LNCaP clone FGC (cell line): ENCODE measurements at regions not wholly inside any gene's neighbourhood (a gene's known extent, or its start where the extent isn't known, plus 50 kb on each side); places are given as distances from the start of the nearest gene placed in this dataset.

Experiments used
- DNase-seq: peaks from one replicate; pipeline ENCODE4 v3.0.0-alpha.2; 2011; ENCODE audit warnings: low read depth
- H3K4me3 ChIP-seq: 2 replicates; pipeline ENCODE4 v1.5.1; 2011; ENCODE audit warnings: mild to moderate bottlenecking, low read depth, low read length, control low read depth
- TF ChIP-seq, protein P1 (sequence below): IDR thresholded peaks from 2 replicates; pipeline ENCODE4 v1.5.1; 2012; ENCODE audit warnings: mild to moderate bottlenecking; ENCODE audit not compliant: control insufficient read depth, insufficient read depth; ENCODE audit errors: extremely low read depth

DNA sequence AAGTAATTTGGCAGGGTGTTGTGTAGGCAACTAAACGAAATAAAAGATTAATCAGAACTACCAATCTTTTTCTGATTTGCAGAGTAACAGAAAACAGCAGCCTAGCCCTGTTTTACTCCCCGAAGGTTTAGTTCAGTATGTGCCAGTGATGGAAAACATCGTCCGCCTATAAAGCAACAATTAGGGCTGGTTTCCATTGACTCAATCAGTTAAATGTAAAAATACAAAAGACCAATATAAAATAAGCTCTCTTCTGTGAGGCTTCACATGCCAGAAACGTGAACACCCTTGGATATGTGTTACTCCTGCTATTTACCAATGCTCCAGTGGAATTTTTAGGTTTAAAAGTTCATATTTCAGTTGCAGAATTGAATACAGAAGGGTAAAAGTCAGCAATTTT lies 210.5 kb upstream of the RSPO3 start:
- no peak overlapping the region for H3K4me3 ChIP-seq
- no peak for DNase-seq
- TF ChIP-seq, protein P1, sequence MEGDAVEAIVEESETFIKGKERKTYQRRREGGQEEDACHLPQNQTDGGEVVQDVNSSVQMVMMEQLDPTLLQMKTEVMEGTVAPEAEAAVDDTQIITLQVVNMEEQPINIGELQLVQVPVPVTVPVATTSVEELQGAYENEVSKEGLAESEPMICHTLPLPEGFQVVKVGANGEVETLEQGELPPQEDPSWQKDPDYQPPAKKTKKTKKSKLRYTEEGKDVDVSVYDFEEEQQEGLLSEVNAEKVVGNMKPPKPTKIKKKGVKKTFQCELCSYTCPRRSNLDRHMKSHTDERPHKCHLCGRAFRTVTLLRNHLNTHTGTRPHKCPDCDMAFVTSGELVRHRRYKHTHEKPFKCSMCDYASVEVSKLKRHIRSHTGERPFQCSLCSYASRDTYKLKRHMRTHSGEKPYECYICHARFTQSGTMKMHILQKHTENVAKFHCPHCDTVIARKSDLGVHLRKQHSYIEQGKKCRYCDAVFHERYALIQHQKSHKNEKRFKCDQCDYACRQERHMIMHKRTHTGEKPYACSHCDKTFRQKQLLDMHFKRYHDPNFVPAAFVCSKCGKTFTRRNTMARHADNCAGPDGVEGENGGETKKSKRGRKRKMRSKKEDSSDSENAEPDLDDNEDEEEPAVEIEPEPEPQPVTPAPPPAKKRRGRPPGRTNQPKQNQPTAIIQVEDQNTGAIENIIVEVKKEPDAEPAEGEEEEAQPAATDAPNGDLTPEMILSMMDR: no peak

GRCh38 chr6:126909493-126909892 lies 209.0 kb upstream of the RSPO3 start:
- TF ChIP-seq, protein P1: no peak
- DNase-seq: no peak
- H3K4me3 ChIP-seq: no peak overlapping the region

- TF ChIP-seq, protein P1: no peak
- no peak overlapping the region for H3K4me3 ChIP-seq
- no peak for DNase-seq
Observed at GRCh38 chr6:126913651-126914050, 204.8 kb upstream of the RSPO3 start.

DNA sequence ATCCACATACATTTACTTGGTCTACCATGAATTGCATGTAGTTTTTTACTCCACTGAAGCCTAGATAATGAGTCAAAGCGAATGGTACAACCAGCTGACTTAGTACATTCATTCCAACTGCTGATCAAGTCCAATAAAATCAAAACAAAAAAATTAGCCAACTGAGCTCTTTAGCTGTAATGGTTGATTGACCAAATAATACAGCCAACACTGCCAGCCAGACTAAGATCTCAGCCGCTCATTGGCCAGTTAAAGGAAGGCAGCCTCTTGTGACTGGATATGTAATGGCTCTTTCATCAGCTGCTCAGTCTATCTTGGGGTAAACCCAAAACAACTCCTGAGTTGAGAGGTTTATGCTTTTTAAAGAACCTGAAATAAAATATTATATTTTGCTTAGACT lies 204.3 kb upstream of the RSPO3 start:
- no peak overlapping the region for H3K4me3 ChIP-seq
- TF ChIP-seq, protein P1: no peak
- no peak for DNase-seq

- no peak overlapping the region for H3K4me3 ChIP-seq
- TF ChIP-seq, protein P1: no peak
- DNase-seq: no peak
Observed at GRCh38 chr6:126914801-126915200, 203.7 kb upstream of the RSPO3 start.

DNA sequence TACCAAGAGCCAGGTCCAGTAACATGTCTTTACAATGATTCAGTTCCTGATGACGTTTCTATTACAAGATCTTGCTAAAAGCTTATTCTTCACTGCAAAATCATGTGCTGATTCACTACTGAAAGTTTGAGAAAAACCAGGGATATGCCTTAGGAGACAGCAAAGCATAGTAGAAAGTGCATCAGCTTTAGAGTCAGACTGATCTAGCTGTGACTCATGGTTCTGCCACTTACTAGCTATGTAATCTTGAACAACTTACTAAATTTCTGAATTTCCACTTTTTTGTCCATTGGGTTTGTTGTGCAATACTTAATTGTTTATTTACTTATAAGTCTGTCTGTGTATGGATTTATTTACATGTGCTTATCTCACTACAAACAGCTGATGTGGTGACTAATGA lies 198.5 kb upstream of the RSPO3 start:
- TF ChIP-seq, protein P1: no peak
- no peak for DNase-seq
- no peak overlapping the region for H3K4me3 ChIP-seq

DNA sequence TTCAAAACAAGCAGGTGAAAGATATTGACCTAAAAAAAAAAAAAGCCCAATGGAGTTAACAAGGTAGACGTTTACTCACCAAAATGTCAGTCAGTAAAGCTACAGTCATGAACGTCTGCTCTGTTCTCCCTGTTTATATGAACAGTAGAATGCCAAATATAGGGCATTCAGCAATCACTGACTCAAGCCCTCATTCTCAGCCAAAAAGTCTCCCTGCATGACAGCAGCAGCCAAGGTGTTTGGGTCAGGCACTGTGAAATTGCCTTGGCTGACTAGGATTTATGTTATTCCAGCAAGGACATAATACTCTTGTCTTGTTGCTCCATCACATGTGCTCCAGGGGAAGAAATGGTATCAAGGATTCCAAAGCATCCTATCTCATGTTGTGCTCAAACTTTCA lies 194.7 kb upstream of the RSPO3 start:
- DNase-seq: no peak
- TF ChIP-seq, protein P1: no peak
- no peak overlapping the region for H3K4me3 ChIP-seq
